HuH-7 (cell line): ENCODE measurements at regions not wholly inside any gene's neighbourhood (a gene's known extent, or its start where the extent isn't known, plus 50 kb on each side); places are given as distances from the start of the nearest gene placed in this dataset.
"Not testable (repeated sequence)": the region's sequence is repeated elsewhere in the genome, so short reads cannot be mapped to it uniquely, and the experiment has no call there.

Experiments used
- DNase-seq: peaks from one replicate; pipeline ENCODE4 v3.0.0; 2011; ENCODE audit warnings: low spot score

DNA sequence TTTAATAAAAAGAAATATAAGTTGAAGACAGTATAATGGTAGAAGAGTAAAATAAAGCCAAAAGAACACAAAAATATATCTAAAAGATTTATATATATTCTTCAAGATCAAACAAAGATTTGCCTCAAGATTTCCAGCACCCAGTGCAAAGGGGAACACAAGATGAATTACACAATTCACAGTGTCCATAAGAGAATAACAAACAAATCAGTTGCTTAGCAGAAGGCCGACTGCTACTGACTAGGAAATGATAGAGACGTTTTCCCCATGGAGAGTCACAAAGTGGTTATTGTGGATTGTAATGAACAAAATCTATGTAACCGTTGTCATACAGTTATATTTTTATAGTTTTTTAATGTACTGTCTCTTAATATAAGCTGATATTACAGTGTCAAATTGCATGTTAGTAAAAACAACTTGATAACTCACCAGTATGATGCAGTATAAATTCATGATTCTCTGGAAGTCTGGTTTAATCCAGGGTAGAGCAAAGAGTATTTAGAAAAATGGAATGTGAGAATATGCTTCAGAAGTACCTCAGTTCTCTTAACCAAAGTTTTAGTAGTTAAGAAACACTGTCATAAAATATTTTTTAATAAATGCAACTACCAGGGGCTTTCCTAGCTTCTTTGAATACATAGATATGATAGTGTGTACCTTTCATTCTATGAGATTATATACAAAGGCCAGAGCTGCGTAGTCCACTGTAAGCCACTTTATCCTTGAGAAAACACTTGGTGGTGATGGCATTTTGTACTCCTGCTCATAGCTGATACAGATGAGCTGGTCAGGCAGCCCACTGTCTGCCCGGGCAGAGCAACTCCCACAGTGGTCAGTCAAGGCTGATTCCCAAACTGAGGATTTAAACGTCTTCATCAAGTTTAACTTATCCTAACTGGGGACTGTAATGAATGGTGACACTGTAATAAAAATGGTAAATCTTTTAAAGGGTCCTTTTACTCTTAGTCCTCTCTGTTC lies 180.5 kb upstream of the DTNA start:
- DNase-seq = no peak

- no peak for DNase-seq
Observed at GRCh38 chr18:34531110-34531509, 179.0 kb upstream of the DTNA start.

DNA sequence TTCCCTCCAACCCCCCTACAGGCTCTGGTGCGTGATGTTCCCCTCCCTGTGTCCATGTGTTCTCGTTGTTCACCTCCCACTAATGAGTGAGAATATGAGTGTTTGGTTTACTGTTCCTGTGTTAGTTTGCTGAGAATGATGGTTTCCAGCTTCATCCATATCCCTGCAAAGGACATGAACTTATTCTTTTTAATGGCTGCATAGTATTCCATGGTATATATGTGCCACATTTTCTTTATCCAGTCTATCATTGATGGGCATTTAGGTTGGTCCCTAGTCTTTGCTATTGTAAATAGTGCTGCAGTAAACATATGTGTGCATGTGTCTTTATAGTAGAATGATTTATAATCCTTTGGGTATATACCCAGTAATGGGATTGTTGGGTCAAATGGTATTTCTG lies 175.5 kb upstream of the DTNA start:
- DNase-seq = not testable (repeated sequence)

DNA sequence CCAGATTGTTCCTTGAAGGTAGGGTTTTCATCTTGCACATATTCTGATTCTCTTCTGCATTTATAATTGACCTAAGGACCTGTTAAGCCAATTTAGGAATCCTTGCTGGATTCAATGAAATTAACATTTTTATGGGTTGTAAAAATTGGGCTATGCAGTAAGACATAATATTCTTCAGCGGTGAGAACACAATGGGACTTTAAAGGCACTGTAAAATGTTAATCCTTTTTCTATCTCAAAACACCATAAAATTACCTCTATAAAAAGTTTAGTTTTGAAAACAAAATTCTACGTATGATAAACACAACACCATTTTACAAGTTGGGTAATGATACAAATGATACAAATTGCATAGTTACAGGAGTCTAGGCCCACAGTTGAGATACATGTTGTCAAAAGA lies 169.2 kb upstream of the DTNA start:
- no peak for DNase-seq

DNA sequence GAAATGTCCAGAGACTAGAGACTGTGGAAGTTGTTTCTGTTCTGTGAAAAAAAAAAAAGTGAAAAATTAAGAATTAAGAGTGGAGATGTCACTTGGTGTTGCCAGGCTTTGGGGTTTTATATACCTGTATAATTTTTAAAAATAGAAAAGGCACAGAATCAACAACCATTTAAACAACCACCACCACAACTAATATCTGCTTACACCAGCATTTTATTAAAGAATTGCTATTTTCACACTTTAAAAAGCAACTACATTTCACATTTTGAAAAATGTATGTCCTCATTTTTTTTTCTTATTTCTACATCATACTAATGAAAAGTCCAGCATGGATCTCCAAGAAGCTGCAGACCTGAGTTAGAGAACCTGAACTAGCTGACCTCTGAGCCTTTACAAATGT lies 167.5 kb upstream of the DTNA start:
- DNase-seq = no peak

GRCh38 chr18:34543356-34543755 lies 166.7 kb upstream of the DTNA start:
- DNase-seq = no peak

GRCh38 chr18:34543945-34544344 lies 166.2 kb upstream of the DTNA start:
- no peak for DNase-seq

- DNase-seq = no peak
Observed at GRCh38 chr18:34544930-34545329, 165.2 kb upstream of the DTNA start.

DNA sequence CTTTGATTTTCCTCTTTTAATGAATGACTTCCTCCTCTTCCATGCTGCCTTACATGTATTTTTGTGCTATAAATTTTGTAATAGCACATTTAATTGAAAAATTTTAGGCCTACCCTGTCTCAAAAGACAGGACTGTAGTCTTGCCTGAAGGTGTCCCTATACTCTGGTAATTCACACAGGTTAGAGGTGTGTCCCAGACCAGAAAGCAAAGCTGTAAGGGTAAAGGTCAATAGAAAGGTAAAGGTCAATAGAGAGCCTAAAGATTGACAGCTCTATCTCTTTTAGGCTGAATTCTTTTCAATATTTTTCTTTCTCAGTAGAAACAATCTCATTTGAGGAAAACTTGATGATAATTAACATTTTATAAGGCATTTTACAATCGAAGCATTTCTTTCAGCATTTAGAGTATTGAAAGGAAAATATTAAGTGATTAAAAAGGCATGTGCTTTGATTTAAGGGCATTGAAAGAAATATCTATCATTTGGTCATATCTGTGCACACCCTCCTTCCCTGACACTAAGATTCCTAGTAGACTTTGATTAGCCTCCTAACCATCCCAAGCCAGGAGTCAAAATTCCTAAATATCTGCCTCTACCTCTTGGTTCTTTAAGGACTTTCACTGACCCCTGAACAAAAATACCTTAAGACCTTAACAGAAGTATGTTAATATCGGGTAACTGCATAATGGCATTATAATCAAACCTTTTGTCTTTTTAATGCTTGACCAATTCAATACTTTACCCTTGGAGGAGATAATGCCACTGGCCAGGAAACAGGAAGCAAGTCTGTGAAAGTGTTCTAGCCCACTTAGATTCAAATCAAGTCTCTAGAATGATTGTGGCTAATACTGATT lies 161.8 kb upstream of the DTNA start:
- DNase-seq = peak; percentile 4

GRCh38 chr18:34548973-34549294 lies 161.2 kb upstream of the DTNA start:
- DNase-seq = no peak

DNA sequence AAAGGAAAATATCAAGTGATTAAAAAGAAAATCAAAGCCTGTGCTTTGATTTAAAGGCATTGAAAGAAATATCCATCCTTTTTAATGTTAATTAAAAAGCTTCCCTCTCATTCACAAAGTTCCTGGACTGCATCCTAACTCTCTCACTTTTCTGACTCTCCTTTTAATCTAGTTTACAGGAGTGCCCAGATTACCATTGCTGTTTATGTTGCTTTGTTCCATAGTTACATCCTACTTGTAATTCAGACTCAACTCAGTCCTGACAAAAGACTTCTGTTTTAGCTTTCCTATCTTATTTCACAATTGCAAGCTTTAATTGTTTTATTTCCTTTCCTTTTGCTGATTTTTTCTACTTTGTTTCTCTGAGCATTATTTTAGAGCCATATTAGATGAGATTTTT lies 160.7 kb upstream of the DTNA start:
- DNase-seq = no peak

DNA sequence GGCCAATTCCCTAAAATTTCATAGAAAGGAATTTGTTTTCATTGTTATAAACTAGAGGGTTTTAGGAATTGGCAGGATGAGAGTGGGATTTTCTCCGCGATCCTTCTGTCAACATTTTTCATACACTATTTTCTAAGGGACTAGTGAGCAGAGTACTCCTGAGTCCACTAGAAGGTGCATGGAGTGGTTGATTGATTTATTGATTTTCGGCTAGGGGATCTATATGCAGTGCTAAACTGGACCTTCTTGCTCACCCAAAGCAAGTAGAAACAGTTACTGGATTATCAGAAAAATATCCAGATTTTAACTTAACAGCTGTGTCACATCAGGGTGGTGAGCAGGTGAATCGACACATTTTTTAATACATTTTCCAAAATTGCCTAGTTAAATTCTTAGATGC lies 159.9 kb upstream of the DTNA start:
- no peak for DNase-seq

GRCh38 chr18:34550902-34551301 lies 159.2 kb upstream of the DTNA start:
- DNase-seq = no peak

GRCh38 chr18:34551824-34552223 lies 158.3 kb upstream of the DTNA start:
- DNase-seq = no peak

DNA sequence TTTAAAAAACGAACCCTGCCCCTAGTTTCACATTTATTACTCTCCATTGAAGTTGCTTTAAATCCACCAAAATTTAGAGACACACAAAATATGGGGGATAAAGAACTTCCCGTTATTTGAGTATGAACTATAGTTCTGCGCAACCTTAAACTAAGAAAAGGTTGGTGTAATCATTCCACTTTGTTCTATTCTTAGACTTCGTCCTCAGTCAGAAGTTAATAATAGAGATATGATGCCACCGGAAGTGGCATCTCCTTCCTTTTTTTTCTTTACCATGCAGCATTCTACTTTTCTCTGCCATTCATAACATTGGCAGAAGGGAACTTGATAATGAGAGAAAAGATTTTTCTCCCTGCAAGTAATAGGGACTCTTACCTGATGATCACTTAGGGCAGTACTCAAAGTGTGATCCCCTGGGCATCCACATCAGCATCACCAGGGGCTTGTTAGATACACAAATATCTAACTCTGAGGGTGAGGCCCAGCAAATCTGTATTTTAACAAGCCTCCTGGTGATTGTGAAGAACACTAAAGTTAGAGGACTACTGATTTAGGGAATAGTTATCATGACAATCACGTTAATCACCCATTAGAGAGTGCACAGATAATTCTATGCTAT lies 147.7 kb upstream of the DTNA start:
- no peak for DNase-seq

DNA sequence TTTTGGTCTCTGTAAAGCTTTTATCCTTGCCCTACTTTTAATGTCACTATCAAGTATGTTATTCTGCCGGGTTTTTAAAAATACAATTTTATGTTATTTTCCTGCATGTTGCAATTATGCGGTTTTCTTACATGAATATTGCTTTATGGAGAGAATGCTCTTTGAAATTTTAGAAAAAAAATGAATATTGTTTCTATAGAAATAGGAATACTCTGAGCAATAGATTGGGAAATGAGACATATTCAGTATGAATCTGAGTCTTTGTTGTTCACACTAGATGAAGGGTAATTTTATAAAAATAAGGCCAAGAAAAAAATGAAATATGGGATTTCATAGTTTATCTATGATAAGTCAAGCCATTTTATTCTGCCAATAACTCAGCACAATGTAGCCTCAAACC lies 142.2 kb upstream of the DTNA start:
- DNase-seq = no peak

DNA sequence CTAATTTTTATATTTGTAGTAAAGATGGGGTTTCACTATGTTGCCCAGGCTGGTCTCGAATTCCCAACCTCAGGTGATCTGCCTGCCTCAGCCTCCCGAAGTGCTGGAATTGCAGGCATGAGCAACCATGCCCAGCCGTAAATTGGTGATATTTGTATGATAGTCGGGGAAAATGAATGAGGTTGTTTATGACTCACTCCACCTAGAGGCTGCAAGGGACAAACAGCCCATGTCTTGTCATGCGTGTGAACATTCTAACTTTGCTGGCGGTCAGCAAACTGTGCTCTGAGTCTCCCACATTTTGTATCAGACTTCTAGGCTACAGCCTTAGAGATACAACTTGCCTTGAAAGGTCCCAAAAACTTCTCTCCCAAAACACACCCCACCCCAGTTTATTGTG lies 133.5 kb upstream of the DTNA start:
- no peak for DNase-seq

GRCh38 chr18:34583895-34584294 lies 126.2 kb upstream of the DTNA start:
- DNase-seq = no peak

GRCh38 chr18:34590503-34590902 lies 119.6 kb upstream of the DTNA start:
- DNase-seq = no peak

DNA sequence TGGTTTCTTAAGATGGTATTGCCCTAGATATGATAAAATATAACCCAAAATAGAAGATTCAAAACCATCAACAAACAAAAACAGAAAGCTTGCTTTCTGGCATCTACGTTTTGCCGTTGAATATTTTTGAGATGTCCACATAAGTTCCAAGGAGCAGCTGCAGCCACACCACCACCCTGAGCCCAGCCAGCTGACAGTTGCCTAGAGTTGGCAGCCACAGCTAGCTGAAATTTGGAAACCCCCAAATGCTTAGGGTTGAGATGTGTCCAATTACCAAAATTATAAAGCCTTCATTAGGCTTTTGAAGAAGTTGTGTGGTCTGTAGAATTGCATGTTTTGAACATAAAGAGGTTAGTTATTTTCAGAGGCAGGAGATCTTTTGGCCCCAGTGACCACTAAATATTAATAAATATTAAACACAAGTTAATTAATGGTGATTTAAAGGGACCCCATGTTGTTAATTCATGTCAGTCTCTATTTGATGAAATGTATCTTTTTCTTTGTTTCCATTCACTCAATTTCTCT lies 118.1 kb upstream of the DTNA start:
- no peak for DNase-seq

DNA sequence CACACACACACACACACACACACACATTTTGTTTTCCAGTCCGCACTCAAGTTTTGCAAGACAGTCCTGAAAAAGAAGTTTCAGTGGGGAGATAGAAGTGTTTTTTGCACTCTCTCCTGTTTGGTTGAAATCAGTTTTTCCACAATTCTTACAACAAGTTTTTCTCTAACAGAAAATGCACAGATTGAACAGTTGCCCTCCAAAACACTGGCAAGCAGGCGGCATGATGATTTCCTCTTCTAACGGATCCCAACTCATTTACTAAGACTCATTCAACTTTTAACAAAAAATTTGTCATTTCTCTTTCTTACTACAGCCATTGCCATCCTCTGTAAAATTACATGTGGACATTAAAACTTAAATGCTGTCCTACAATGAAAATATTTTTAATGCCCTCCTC lies 117.6 kb upstream of the DTNA start:
- no peak for DNase-seq

DNA sequence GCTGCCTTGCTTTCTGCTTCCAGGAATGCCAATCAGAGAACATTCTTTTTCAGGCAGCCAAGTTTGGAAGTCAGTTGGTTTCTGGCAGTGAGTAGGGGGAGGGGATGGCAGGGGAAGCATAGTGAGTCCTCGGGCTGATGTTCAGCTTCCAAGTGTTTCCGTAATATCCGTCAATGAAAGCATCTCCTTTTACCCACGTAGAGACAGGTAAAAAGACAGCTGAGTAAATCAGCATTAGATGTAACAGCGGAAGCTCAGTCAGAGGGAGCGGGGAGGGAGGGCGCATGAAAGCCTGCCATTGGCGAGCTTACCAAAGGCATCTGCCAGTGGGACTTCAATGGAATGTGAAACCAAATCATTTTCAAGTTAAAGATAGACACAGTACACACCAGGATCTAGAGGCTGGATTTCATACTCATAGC lies 117.1 kb upstream of the DTNA start:
- no peak for DNase-seq

DNA sequence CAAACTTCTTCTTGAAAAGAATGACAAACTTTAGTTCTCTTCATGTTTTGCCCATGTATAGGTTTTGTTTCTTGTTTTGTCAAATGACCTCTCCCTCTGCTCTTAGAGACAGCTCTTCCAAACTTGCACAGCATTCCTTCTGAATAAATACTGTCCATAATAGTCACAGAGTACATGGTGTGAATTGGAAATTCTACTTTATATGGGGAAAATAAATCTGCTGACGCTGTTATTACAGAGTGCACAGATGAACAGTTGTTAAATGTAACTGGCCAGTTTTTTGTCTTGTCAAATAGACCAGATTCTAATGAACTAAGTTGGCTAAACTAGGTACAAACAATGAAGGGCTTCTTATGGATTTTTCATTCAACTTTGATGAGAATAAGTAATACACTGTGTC lies 115.8 kb upstream of the DTNA start:
- DNase-seq = no peak
